Nephron progenitor cell (in vitro differentiated cells): ENCODE measurements at regions not wholly inside any gene's neighbourhood (a gene's known extent, or its start where the extent isn't known, plus 50 kb on each side); places are given as distances from the start of the nearest gene placed in this dataset.

Experiments
- DNase-seq: peaks from one replicate; pipeline ENCODE4 v3.0.0; 2021
- H3K27ac Mint-ChIP-seq: 2 replicates; pipeline ENCODE4 v1.8.0; 2021; ENCODE audit warnings: mild to moderate bottlenecking, moderate library complexity, mixed read lengths
- H3K27me3 Mint-ChIP-seq: 2 replicates; pipeline ENCODE4 v1.8.0; 2021; ENCODE audit warnings: mild to moderate bottlenecking, low read depth, mixed read lengths; ENCODE audit not compliant: poor library complexity
- H3K36me3 Mint-ChIP-seq: 2 replicates; pipeline ENCODE4 v1.8.0; 2021; ENCODE audit warnings: low read depth, mixed read lengths
- H3K4me1 Mint-ChIP-seq: 2 replicates; pipeline ENCODE4 v1.8.0; 2021; ENCODE audit warnings: mixed read lengths
- H3K4me3 Mint-ChIP-seq: 2 replicates; pipeline ENCODE4 v1.8.0; 2021; ENCODE audit warnings: mild to moderate bottlenecking, moderate library complexity, mixed read lengths
- H3K9me3 Mint-ChIP-seq: 2 replicates; pipeline ENCODE4 v1.8.0; 2021; ENCODE audit warnings: mild to moderate bottlenecking, moderate library complexity, mixed read lengths
- TF ChIP-seq, protein P1 (sequence below): fragments of 200-600 bp; sonication (generic); IDR thresholded peaks from 2 replicates; pipeline ENCODE4 v1.5.0; 2021; ENCODE audit warnings: antibody characterized with exemption

DNA sequence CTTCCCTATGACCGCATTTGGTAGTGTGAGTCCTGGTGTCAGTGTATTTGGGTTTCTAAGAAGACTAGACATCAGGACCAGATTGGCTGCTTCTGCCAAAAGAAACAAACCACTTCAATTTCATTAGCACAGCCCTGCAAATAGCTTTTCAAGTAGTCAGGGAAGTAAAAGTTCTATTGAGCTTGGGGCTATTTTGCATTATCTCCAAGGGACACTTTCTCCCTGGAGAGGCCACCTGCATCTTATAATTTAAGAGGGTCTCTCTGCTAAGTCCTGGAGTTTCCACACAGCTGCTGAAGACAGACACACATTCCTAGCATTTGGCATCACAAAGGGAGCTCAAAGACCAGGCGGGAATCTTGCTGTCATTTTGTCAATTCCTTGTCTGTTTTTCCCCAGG lies 141.2 kb downstream of the BMP2 start:
- H3K36me3 Mint-ChIP-seq, result no peaks in the 10 kb centered on the region
- TF ChIP-seq, protein P1, sequence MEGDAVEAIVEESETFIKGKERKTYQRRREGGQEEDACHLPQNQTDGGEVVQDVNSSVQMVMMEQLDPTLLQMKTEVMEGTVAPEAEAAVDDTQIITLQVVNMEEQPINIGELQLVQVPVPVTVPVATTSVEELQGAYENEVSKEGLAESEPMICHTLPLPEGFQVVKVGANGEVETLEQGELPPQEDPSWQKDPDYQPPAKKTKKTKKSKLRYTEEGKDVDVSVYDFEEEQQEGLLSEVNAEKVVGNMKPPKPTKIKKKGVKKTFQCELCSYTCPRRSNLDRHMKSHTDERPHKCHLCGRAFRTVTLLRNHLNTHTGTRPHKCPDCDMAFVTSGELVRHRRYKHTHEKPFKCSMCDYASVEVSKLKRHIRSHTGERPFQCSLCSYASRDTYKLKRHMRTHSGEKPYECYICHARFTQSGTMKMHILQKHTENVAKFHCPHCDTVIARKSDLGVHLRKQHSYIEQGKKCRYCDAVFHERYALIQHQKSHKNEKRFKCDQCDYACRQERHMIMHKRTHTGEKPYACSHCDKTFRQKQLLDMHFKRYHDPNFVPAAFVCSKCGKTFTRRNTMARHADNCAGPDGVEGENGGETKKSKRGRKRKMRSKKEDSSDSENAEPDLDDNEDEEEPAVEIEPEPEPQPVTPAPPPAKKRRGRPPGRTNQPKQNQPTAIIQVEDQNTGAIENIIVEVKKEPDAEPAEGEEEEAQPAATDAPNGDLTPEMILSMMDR, result no peak
- no peak overlapping the region for H3K4me3 Mint-ChIP-seq
- no peak for DNase-seq
- H3K9me3 Mint-ChIP-seq, result no peaks in the 10 kb centered on the region
- peaks cover 12% of the 10 kb centered on the region for H3K4me1 Mint-ChIP-seq
- H3K27ac Mint-ChIP-seq, result no peak overlapping the region
- no peaks in the 10 kb centered on the region for H3K27me3 Mint-ChIP-seq

DNA sequence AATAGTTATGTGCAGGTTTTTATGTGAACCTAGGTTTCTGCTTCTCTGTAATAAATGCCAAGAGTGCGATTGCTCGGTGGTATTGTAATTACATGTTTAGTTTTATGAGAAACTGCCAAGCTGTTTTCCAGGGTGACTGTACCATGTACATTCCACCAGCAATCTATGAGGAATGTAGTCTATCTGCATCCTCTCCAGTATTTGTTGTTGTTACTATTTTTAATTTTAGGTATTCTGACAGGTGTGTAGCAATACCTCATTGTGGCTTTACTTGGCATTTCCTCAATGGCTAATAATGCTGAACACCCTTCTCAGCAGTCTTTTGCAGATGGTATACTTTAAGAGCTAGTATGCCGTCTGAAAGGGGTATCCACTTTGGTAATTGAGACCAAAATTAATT lies 142.1 kb downstream of the BMP2 start:
- DNase-seq, result no peak
- Mint-ChIP-seq H3K4me1 (peaks cover 15% of the 10 kb centered on the region), H3K9me3 (no peaks in the 10 kb centered on the region), H3K36me3 (no peaks in the 10 kb centered on the region), H3K4me3 (no peak overlapping the region), H3K27ac (no peak overlapping the region), H3K27me3 (no peaks in the 10 kb centered on the region)
- TF ChIP-seq, protein P1, result no peak

DNA sequence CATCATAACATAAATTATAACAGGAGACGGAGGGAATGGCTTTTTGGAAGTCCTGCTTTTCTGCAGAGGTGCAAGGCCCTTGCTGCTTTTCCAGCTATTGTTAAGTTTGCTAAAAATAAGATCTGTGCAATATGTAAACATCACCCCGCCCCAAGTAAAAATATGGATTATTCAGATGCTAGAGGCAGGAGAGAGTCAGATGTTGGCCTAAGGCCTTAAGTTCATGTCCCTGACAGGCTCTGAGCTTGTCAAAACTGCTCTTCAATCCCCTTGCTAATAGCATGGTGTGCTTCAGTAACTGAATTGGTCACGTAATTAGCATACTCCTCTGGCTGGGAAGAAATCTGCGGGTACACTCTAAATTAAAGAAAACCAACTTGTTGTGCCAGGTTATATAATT lies 147.5 kb downstream of the BMP2 start:
- no peak overlapping the region for H3K27ac Mint-ChIP-seq
- no peak overlapping the region for H3K4me3 Mint-ChIP-seq
- no peaks in the 10 kb centered on the region for H3K27me3 Mint-ChIP-seq
- peaks cover 9% of the 10 kb centered on the region for H3K4me1 Mint-ChIP-seq
- no peak for DNase-seq
- H3K36me3 Mint-ChIP-seq, result no peaks in the 10 kb centered on the region
- H3K9me3 Mint-ChIP-seq, result no peaks in the 10 kb centered on the region
- TF ChIP-seq, protein P1, result no peak

DNA sequence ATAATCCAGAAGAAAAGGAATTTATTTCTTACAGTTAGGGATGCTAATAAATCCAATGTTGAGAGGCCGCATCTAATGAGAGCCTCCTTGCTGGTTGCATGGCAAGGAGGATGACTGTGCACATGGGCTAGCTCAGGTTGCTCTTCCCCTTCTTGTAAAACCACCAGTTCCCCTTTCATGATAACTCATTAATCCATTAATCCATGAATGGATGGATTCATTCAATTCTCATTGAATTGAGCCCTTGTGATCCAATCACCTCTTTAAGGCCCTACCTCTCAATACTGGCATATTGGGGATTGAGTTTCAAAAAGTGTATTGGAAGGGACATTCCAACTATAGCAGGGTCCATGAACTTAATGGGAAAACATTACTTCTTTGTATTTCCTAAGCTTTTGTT lies 149.5 kb downstream of the BMP2 start:
- Mint-ChIP-seq H3K9me3 (no peaks in the 10 kb centered on the region), H3K4me1 (peaks cover 15% of the 10 kb centered on the region), H3K36me3 (no peaks in the 10 kb centered on the region), H3K4me3 (no peak overlapping the region), H3K27me3 (no peaks in the 10 kb centered on the region), H3K27ac (no peak overlapping the region)
- TF ChIP-seq, protein P1, result no peak
- no peak for DNase-seq

DNA sequence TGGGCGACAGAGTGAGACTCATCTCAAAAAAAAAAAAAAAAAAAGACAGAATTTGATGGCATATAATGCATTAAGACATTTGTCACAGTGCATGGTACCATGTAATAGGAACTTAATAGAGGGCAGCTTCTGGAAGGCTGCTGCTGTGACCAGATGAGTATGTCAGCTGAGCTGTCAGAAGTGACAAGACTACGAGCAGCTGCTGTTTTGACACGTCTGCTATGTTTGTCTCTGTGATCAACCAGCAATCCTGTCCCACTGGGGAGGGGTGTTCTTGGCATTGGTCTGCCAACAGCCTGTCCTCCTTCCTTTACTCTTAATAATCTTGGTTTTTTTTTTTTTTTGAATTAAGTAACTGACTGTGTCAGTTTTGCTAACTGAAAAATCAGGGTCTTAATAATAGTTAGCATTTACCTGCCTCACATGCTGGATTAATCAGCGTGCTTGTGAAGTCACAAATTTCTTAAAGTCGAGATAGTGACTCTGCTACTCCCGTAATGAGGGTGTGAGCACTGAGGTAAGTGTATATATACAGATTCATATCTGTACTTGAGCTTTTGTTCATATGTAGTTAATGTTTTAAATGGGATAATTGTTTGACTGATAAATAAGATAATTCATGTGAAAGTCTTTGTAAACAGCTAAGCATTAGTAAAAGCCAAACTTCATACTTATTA lies 152.4 kb downstream of the BMP2 start:
- H3K27ac Mint-ChIP-seq, result no peak overlapping the region
- DNase-seq, result no peak
- H3K9me3 Mint-ChIP-seq, result peaks cover 8% of the 10 kb centered on the region
- no peak overlapping the region for H3K4me3 Mint-ChIP-seq
- no peaks in the 10 kb centered on the region for H3K36me3 Mint-ChIP-seq
- H3K27me3 Mint-ChIP-seq, result no peaks in the 10 kb centered on the region
- peaks cover 10% of the 10 kb centered on the region for H3K4me1 Mint-ChIP-seq
- TF ChIP-seq, protein P1, result no peak

DNA sequence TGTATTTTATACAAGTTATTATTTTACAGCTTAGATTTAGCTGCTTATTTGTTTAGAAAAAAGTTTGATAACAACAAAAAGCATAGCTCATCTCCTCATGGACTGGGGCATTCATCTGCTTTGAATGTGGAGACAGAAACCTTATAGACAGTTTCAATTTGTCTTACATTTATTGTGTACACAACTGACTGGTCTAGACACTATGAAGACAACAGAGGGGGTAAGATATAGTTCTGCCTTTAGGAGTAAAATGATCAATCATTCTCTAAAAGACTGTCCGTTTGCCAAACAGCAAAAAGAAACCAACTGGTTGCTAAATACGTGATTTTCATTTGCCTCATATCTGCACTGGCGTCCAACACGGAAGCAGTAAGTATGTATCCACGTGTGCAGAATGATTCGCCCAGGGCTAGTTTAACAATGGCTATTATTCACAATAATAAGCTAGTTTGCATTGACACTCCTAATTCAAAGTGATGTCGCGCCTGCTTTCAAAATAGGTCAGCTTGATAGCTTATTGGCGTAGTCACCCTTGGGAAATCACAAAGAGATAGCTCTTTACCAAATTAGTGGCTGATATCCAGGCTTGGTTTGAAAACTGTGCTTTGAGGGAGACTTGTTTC lies 153.6 kb downstream of the BMP2 start:
- H3K4me1 Mint-ChIP-seq, result peaks cover 7% of the 10 kb centered on the region
- H3K36me3 Mint-ChIP-seq, result no peaks in the 10 kb centered on the region
- DNase-seq, result no peak
- TF ChIP-seq, protein P1, result no peak
- H3K27me3 Mint-ChIP-seq, result no peaks in the 10 kb centered on the region
- H3K9me3 Mint-ChIP-seq, result peaks cover 8% of the 10 kb centered on the region
- no peak overlapping the region for H3K27ac Mint-ChIP-seq
- H3K4me3 Mint-ChIP-seq, result no peak overlapping the region
